ENCODE measurements at regions not wholly inside any gene's neighbourhood (a gene's known extent, or its start where the extent isn't known, plus 50 kb on each side); places are given as distances from the start of the nearest gene placed in this dataset.

- DNase-seq (ENCODE audit: low spot score) = no peak
Measured at GRCh38 chr3:43783987-43784639, 93.4 kb downstream of the ABHD5 start.

GRCh38 chr3:43784640-43785011, 93.9 kb downstream of the ABHD5 start:
- DNase-seq (ENCODE audit: low spot score) = no peak

GRCh38 chr3:43785551-43785950, 94.8 kb downstream of the ABHD5 start:
- DNase-seq (ENCODE audit: low spot score) = no peak

GRCh38 chr3:43786102-43786501, 95.4 kb downstream of the ABHD5 start:
- DNase-seq (ENCODE audit: low spot score) = no peak

GRCh38 chr3:43786526-43787305, 96.0 kb downstream of the ABHD5 start:
- no peak for DNase-seq (ENCODE audit: low spot score)

- DNase-seq (ENCODE audit: low spot score) = no peak
Measured at GRCh38 chr3:43787330-43787729, 96.6 kb downstream of the ABHD5 start.

GRCh38 chr3:43789028-43789427, 98.3 kb downstream of the ABHD5 start:
- no peak for DNase-seq (ENCODE audit: low spot score)

- no peak for DNase-seq (ENCODE audit: low spot score)
Measured at GRCh38 chr3:43790060-43790459, 99.3 kb downstream of the ABHD5 start.

GRCh38 chr3:43790476-43790875, 99.7 kb downstream of the ABHD5 start:
- DNase-seq (ENCODE audit: low spot score) = no peak

- no peak for DNase-seq (ENCODE audit: low spot score)
Measured at GRCh38 chr3:43791246-43791645, 100.5 kb downstream of the ABHD5 start.

- DNase-seq (ENCODE audit: low spot score) = no peak
Measured at GRCh38 chr3:43792904-43793303, 102.2 kb downstream of the ABHD5 start.

GRCh38 chr3:43793648-43794372, 103.1 kb downstream of the ABHD5 start:
- DNase-seq (ENCODE audit: low spot score) = no peak

- no peak for DNase-seq (ENCODE audit: low spot score)
Measured at GRCh38 chr3:43794776-43795175, 104.0 kb downstream of the ABHD5 start.

GRCh38 chr3:43795491-43795890, 104.8 kb downstream of the ABHD5 start:
- DNase-seq (ENCODE audit: low spot score) = no peak

GRCh38 chr3:43796041-43796596, 105.4 kb downstream of the ABHD5 start:
- DNase-seq (ENCODE audit: low spot score) = no peak

GRCh38 chr3:43797794-43798193, 107.1 kb downstream of the ABHD5 start:
- DNase-seq (ENCODE audit: low spot score) = no peak

GRCh38 chr3:43810797-43811196, 120.1 kb downstream of the ABHD5 start:
- no peak for DNase-seq (ENCODE audit: low spot score)

GRCh38 chr3:43814461-43814860, 123.7 kb downstream of the ABHD5 start:
- DNase-seq (ENCODE audit: low spot score) = no peak

- DNase-seq (ENCODE audit: low spot score) = no peak
Measured at GRCh38 chr3:43816372-43816771, 125.6 kb downstream of the ABHD5 start.

- DNase-seq (ENCODE audit: low spot score) = no peak
Measured at GRCh38 chr3:43817064-43817463, 126.3 kb downstream of the ABHD5 start.

GRCh38 chr3:43817825-43818224, 127.1 kb downstream of the ABHD5 start:
- DNase-seq (ENCODE audit: low spot score) = peak; percentile 5

GRCh38 chr3:43818229-43818628, 127.5 kb downstream of the ABHD5 start:
- no peak for DNase-seq (ENCODE audit: low spot score)
